A549 (cell line): ENCODE measurements at regions not wholly inside any gene's neighbourhood (a gene's known extent, or its start where the extent isn't known, plus 50 kb on each side); places are given as distances from the start of the nearest gene placed in this dataset.

ENCODE experiments used
- POLR2A ChIP-seq: IDR thresholded peaks from 2 replicates; pipeline ENCODE4 v1.6.1; 2012; ENCODE audit warnings: mild to moderate bottlenecking, low read length
- REST ChIP-seq: fragments of 200-600 bp; sonication (generic); IDR thresholded peaks from 2 replicates; pipeline ENCODE4 v1.6.1; 2016; ENCODE audit warnings: antibody characterized with exemption, mild to moderate bottlenecking, moderate library complexity

GRCh38 chr10:21265622-21266021 is 259.9 kb downstream of the SKIDA1 start:
- TF ChIP-seq REST (no peak), POLR2A (no peak)
